GM12864 (cell line): ENCODE measurements at regions not wholly inside any gene's neighbourhood (a gene's known extent, or its start where the extent isn't known, plus 50 kb on each side); places are given as distances from the start of the nearest gene placed in this dataset.

ENCODE experiments used
- DNase-seq: peaks from one replicate; pipeline ENCODE4 v3.0.0-alpha.2; 2011; ENCODE audit warnings: low read depth
- H3K4me3 ChIP-seq: 2 replicates; pipeline ENCODE4 v1.5.1; 2011; ENCODE audit warnings: mild to moderate bottlenecking, low read depth, low read length, control low read depth
- CTCF ChIP-seq: IDR thresholded peaks from 2 replicates; pipeline ENCODE4 v1.5.1; 2011; ENCODE audit warnings: low read depth, mild to moderate bottlenecking, moderate library complexity, low read length, control low read depth, inconsistent platforms; ENCODE audit errors: missing control alignments

- no peak for TF ChIP-seq CTCF
- no peak for DNase-seq
- H3K4me3 ChIP-seq, result no peak overlapping the region
These were observed 176.8 kb upstream of the SETBP1 start for GRCh38 chr18:44503854-44504253.

GRCh38 chr18:44507729-44508325, 172.9 kb upstream of the SETBP1 start:
- no peak for TF ChIP-seq CTCF
- no peak for DNase-seq
- no peak overlapping the region for H3K4me3 ChIP-seq

GRCh38 chr18:44508474-44508873, 172.2 kb upstream of the SETBP1 start:
- DNase-seq, result no peak
- TF ChIP-seq CTCF, result no peak
- H3K4me3 ChIP-seq, result no peak overlapping the region

- no peak for DNase-seq
- TF ChIP-seq CTCF, result no peak
- no peak overlapping the region for H3K4me3 ChIP-seq
These were observed 171.6 kb upstream of the SETBP1 start for GRCh38 chr18:44509048-44509447.

- H3K4me3 ChIP-seq, result no peak overlapping the region
- no peak for DNase-seq
- TF ChIP-seq CTCF, result no peak
These were observed 170.3 kb upstream of the SETBP1 start for GRCh38 chr18:44510390-44510789.

- DNase-seq, result no peak
- no peak overlapping the region for H3K4me3 ChIP-seq
- no peak for TF ChIP-seq CTCF
These were observed 167.5 kb upstream of the SETBP1 start for GRCh38 chr18:44513233-44513632.

GRCh38 chr18:44514106-44514505, 166.6 kb upstream of the SETBP1 start:
- no peak for DNase-seq
- TF ChIP-seq CTCF, result no peak
- no peak overlapping the region for H3K4me3 ChIP-seq
